GM12892 (cell line): ENCODE measurements at regions not wholly inside any gene's neighbourhood (a gene's known extent, or its start where the extent isn't known, plus 50 kb on each side); places are given as distances from the start of the nearest gene placed in this dataset.

Source experiments
- POLR2A ChIP-seq: IDR thresholded peaks from 2 replicates; pipeline ENCODE4 v1.6.1; 2011; ENCODE audit warnings: low read depth, low read length, control low read depth
- POLR2AphosphoS5 ChIP-seq: IDR thresholded peaks from 2 replicates; pipeline ENCODE4 v1.6.1; 2011; ENCODE audit warnings: low read depth, low read length, control low read depth
- TAF1 ChIP-seq: IDR thresholded peaks from 2 replicates; pipeline ENCODE4 v1.6.1; 2011; ENCODE audit warnings: low read depth, mild to moderate bottlenecking, control low read depth, low read length, borderline replicate concordance

GRCh38 chr5:171518916-171519315 is 99.5 kb downstream of the FGF18 start:
- TF ChIP-seq POLR2A: no peak
- no peak for TF ChIP-seq POLR2AphosphoS5
- TF ChIP-seq TAF1: no peak
